Non-pigmented ciliary epithelial cell (primary cell): ENCODE measurements at regions not wholly inside any gene's neighbourhood (a gene's known extent, or its start where the extent isn't known, plus 50 kb on each side); places are given as distances from the start of the nearest gene placed in this dataset.
"Not testable (repeated sequence)": the region's sequence is repeated elsewhere in the genome, so short reads cannot be mapped to it uniquely, and the experiment has no call there.

Experiments used
- DNase-seq: peaks from one replicate; pipeline ENCODE4 v3.0.0-alpha.2; 2010; ENCODE audit warnings: low read depth

DNA sequence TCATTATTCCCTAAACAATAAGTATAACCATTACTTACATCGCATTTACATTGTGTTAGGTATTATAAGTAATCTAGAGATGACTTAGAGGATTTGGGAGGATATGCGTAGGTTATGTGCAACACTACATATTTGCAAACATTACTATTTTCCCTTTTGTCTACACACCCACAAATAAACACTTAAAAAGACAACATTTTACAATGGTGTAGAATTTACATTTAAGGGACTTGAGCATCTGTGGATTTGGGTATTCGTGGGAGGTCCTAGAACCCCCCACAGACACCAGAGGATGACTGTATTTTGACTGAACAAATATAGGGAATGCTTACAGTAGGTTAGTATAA, 220.2 kb upstream of the MYO3A start:
- DNase-seq = no peak

DNA sequence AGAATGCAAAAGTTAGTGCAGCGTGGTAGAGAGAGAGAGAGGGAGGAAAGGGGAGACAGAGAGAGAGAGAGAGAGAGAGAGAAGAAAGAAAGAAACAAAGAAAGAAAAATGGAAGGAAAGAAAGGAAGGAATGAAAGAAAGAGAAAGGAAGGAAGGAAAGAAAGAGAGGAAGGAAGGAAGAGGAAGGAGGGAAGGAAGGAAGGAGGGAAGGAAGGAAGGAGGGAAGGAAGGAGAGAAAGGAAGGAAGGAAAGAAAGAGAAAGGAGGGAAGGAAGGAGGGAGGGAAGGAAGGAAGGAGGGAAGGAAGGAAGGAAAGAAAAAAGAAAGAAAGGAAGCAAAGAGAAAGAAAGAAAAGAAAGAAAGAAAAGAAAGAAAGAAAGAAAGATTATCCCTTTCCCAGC, 209.8 kb upstream of the MYO3A start:
- DNase-seq = no peak

DNA sequence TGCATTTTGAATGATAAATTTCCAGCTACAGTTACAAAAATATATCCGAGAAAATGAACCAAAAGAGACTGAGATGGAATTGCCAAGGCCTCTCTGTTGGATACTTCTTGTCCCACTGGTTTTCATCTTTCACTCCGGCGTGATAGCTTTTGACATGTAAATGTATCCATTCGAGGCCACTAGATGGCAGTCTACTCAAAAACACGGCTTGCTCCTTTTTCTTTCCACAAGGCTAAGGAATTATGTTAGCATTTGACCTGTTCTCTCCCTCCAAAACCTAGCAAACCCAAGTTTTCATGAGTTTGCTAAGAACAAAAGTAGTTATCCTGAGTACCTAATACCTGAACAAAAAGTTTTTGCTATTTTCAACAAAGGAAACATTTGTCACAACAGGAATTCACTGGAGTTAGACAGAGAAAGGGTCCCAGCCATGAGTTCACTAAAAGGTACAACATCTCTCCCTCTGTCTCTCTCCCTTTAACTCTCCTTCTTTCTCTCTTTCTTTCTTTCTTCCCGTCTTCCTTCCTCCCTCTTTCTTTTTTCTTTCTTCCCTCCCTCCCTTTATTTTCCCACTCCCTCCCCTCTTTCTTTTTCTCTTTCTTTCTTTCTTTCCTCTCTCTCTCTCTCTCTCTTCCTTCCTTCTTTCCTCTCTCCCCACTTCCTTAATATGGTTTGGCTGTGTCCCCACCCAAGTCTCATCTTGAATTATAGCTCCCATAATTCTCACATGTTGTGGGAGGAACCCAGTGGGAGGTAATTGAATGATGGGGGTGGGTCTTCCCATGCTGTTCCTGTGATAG, 207.9 kb upstream of the MYO3A start:
- peak; percentile 18 for DNase-seq

GRCh38 chr10:25738776-25739175, 195.3 kb upstream of the MYO3A start:
- DNase-seq = no peak

- DNase-seq = no peak
These were observed 190.2 kb upstream of the MYO3A start for GRCh38 chr10:25743832-25744231.

DNA sequence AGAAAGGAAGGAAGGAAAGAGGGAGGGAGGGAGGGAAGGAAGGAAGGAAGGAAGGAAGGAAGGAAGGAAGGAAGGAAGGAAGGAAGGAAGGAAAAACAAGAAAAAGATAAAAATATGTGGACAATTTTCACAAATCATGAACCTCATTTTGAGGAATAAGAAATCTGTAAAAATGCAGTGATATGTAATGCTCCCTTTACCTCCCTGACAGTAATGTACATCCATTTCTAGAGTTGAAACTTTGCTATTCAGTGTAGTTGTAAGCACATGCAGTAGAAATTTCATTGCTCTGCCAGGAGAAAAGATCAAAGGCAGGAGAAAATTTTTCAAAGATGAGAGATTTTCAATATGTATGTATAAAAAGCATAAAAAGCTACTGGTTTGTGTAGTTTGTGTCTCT, 189.5 kb upstream of the MYO3A start:
- DNase-seq = no peak

DNA sequence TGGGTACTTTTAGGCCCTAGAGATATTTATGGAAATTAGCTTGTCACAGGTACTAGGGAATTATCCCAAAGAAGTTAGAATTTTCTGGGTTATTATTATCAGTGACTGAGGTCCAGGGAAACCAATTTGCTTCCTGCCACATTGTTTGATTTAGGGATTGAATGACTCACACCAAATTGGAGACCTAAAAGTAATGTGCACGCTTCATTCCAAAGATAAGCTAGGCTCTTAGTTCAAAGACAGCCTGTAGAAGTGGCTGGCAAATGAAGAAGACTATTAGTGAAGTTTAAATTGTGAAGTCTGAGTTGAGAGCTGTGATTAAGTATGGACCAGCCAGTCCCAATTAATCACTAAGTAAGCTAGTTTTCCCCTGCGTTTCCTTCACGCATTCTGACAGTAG, 188.1 kb upstream of the MYO3A start:
- DNase-seq = no peak

GRCh38 chr10:25747084-25747483, 186.9 kb upstream of the MYO3A start:
- DNase-seq = peak; percentile 30

- DNase-seq = no peak
These were observed 185.5 kb upstream of the MYO3A start for GRCh38 chr10:25748509-25748908.

- DNase-seq = peak; percentile 70
These were observed 180.3 kb upstream of the MYO3A start for GRCh38 chr10:25753776-25754175.

DNA sequence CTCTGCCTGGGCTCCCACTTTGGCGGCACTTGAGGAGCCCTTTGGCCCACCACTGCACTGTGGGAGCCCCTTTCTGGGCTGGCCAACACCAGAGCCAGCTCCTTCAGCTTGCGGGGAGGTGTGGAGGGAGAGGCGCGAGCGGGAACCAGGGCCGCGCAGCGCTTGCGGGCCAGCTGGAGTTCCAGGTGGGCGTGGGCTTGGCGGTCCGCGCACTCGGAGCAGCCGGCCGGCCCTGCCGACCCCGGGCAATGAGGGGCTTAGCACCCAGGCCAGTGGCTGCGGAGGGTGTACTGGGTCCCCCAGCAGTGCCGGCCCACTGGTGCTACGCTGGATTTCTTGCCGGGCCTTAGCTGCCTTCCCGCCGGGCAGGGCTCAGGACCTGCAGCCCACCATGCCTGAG, 178.2 kb upstream of the MYO3A start:
- DNase-seq = not testable (repeated sequence)

DNA sequence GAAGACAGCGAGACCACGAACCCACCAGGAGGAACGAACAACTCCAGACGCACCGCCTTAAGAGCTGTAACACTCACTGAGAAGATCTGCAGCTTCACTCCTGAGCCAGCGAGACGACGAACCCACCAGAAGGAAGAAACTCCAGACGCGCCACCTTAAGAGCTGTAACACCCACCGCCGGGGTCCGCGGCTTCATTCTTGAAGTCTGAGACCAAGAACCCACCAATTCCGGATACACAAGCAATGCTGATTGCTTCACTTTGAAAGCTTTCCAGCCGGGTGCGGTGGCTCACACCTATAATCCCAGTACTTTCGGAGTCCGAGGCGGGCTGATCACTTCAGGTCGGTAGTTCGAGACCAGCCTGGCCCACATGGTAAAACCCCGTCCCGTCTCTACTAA, 177.2 kb upstream of the MYO3A start:
- DNase-seq = no peak

DNA sequence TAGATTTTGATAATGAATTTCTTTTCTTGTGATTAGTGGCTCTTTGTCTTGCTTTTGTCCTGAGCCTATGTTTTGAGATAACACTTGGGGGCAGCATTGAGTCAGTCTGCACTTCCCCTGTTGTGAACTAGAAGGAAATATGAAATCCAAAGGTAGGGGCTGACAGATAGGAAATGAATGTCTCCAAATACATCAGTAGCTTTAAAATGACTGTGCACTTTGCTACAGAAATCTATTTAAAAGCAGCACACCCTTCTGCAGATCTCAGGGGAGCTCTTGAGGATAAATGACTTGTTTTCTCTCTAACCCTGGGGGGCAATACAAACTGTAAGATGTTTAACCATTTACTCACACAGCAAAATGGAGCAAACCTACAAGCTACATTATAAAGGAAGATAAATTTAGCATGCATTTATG, 176.0 kb upstream of the MYO3A start:
- DNase-seq = no peak

- DNase-seq = no peak
These were observed 175.5 kb upstream of the MYO3A start for GRCh38 chr10:25758511-25758910.

DNA sequence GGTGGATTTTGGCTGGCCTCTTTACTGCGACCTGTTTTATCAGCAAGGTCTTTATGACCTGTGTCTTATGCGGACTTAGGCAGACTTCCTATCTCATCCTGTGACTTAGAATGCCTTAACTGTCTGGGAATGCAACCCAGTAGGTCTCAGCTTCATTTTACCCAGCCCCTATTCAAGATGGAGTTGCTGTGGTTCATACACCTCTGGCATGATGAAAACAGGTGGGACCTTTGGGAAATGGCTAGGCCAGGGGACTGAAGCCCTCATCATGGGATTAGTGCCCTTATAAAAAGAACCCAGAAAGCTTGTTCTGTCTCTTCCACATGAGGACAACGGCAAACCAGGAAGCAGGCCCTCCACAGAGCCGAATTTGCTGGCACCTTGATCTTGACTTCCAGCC, 172.1 kb upstream of the MYO3A start:
- DNase-seq = no peak

DNA sequence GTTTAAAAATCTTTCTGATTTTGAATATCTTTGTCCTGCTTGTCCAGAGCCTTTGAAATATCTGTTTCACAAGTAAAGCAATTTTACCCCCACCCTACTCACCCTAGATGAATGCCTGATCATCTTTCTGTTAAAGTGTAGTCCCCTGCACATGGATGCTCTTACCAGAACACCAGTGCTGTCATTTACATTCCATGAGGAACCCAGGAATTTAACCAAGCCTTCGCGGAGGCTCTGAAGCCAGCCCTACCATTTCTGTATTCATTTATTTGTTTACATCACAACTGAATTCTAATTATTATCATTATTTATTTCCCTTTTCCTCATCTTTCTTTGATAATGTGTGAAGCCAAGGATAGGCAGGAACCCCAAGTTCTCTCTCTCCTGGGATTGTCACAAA, 167.8 kb upstream of the MYO3A start:
- no peak for DNase-seq

- DNase-seq = no peak
These were observed 167.3 kb upstream of the MYO3A start for GRCh38 chr10:25766687-25767221.

- no peak for DNase-seq
These were observed 165.9 kb upstream of the MYO3A start for GRCh38 chr10:25768167-25768566.

- DNase-seq = no peak
These were observed 155.4 kb upstream of the MYO3A start for GRCh38 chr10:25778646-25779045.

GRCh38 chr10:25786161-25786560, 147.9 kb upstream of the MYO3A start:
- no peak for DNase-seq

- no peak for DNase-seq
These were observed 147.1 kb upstream of the MYO3A start for GRCh38 chr10:25786899-25787298.

DNA sequence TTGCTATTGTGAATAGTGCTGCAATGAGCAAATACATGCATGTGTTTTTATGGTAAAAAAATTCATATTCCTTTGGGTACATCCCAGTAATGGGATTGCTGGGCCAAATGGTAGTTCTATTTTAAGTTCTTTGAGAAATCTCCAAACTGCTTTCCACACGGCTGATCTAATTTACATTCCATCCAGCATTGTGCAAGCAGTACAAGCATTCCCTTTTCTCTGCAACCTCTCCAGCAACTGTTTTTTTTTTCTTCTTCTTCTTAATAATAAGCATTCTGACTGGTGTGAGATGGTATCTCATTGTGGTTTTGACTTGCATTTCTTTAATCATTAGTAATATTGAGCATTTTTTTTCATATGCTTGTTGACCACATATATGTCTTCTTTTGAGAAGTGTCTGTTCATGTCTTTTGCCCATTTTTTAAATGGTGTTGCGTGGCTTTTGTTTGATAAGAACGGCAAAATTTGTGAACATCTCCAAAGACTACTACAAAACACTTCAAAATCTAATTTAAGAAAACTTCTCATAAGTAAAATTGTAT, 136.1 kb upstream of the MYO3A start:
- DNase-seq = no peak

- DNase-seq = no peak
These were observed 129.5 kb upstream of the MYO3A start for GRCh38 chr10:25804505-25804904.

DNA sequence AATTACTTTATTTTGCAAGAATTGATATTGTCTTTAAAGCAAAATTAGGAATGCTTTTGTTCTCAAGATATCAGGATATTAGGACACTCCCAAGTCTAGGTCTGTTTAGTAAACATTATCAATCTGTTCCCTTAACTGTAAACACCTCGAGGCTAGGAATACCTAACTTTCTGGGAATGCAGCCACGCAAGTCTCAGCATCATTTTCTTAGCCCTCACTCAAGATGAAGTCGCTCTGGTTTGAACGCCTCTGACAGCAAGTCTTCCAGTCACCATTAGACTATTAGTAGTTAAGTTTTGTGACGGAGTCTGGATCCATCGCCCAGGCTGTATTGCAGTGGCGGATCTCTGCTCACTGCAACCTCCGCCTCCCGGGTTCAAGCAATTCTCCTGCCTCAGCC, 128.0 kb upstream of the MYO3A start:
- no peak for DNase-seq
